GM23338 (cell line): ENCODE measurements at regions not wholly inside any gene's neighbourhood (a gene's known extent, or its start where the extent isn't known, plus 50 kb on each side); places are given as distances from the start of the nearest gene placed in this dataset.
"Not testable (repeated sequence)": the region's sequence is repeated elsewhere in the genome, so short reads cannot be mapped to it uniquely, and the experiment has no call there.

Source experiments
- CREB1 ChIP-seq: fragments of 250-450 bp; sonication (Bioruptor Pico); IDR thresholded peaks from 2 replicates; pipeline ENCODE4 v1.5.0; 2020; ENCODE audit warnings: low read depth, mild to moderate bottlenecking, moderate library complexity
- CTCF ChIP-seq, 2 experiments: fragments of 200-600 bp in 1 of 2; sonication (generic) in 1 of 2; conservative IDR thresholded peaks; 2 replicates each; pipeline versions ENCODE4 v1.5.1 to v1.6.1; 2016 to 2017; ENCODE audit warnings: antibody characterized with exemption in 2 of 2, low read depth in 2 of 2, mild to moderate bottlenecking in 2 of 2, moderate library complexity in 1 of 2
- EZH2 ChIP-seq: fragments of 200-600 bp; sonication (generic); IDR thresholded peaks from one replicate; pipeline ENCODE4 v1.8.0; 2017; ENCODE audit warnings: antibody characterized with exemption, mild to moderate bottlenecking, low read depth; ENCODE audit not compliant: unreplicated experiment
- ZNF331 ChIP-seq: fragments of 250-450 bp; sonication (Bioruptor Pico); IDR thresholded peaks from 2 replicates; pipeline ENCODE4 v1.5.0; 2020; ENCODE audit warnings: low read depth, mild to moderate bottlenecking, moderate library complexity

DNA sequence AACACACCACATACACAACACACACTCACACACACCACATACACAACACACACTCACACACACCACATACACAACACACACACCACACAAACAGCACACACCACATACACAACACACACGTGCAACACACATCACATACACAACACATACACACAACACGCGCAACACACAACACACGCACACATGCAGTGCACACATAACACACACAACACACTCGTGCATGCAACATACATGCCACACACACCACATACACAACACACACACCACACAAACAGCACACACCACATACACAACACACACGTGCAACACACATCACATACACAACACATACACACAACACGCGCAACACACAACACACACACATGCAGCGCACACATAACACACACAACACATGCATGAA lies 192.8 kb downstream of the C16orf95 start:
- TF ChIP-seq CTCF (conservative IDR thresholded peaks at IDR 0.05; ENCODE audit: low read depth in 2 of 2); CREB1; EZH2; ZNF331 (CRISPR knock-in tag): not testable (repeated sequence)
